B cell (primary cell): ENCODE measurements at regions not wholly inside any gene's neighbourhood (a gene's known extent, or its start where the extent isn't known, plus 50 kb on each side); places are given as distances from the start of the nearest gene placed in this dataset.

ENCODE experiments used
- ATAC-seq: fragments of 200-7000 bp; cut with Tn5 transposase; one replicate; pipeline ENCODE4 v1.10.0; 2021; ENCODE audit warnings: low read depth, mild to moderate bottlenecking, moderate number of reproducible peaks, moderate library complexity
- CTCF ChIA-PET: fragments of 350-600 bp; sonication (Branson Sonifier 250); formaldehyde crosslinking; loops from one replicate; lab custom pipeline; 2021; ENCODE audit warnings: antibody characterized with exemption, inconsistent platforms; lab: Charles Lee
- POLR2A ChIA-PET: fragments of 350-600 bp; sonication (Branson Sonifier 250); formaldehyde crosslinking; loops from one replicate; lab custom pipeline; 2021; ENCODE audit warnings: antibody characterized with exemption; lab: Charles Lee
- DNase-seq: peaks from one replicate; pipeline ENCODE4 v3.0.0; 2013
- H2AFZ ChIP-seq: 2 replicates; pipeline ENCODE4 v1.6.1; 2012; ENCODE audit warnings: mild to moderate bottlenecking, low read depth, low read length; ENCODE audit not compliant: insufficient read depth, poor library complexity, severe bottlenecking
- H3K27ac ChIP-seq, 2 donors: 1 replicate in 1 of 2; 2 replicates in 1 of 2; pipeline ENCODE4 v1.5.1; 2012 to 2013; ENCODE audit warnings: low read length in 2 of 2, mild to moderate bottlenecking in 2 of 2, moderate library complexity in 1 of 2
- H3K27me3 ChIP-seq, 4 experiments: fragments of 200-600 bp in 1 of 4; sonication (generic) in 1 of 4; replicated peaks in 1 of 4; 1 replicate in 2 of 4; 2 replicates in 2 of 4; pipeline versions ENCODE4 v1.6.1 to v1.7.0; 2013 to 2016; ENCODE audit warnings: low read length in 3 of 4, mild to moderate bottlenecking in 2 of 4, mixed read lengths in 1 of 4, moderate library complexity in 1 of 4; ENCODE audit not compliant: insufficient read depth in 4 of 4, control insufficient read depth in 3 of 4; ENCODE audit errors: control extremely low read depth in 1 of 4
- H3K36me3 ChIP-seq, 2 experiments: replicated peaks in 1 of 2; 1 replicate in 1 of 2; 2 replicates in 1 of 2; pipeline versions ENCODE4 v1.6.1 to v1.7.1; 2013; ENCODE audit warnings: low read length in 1 of 2; ENCODE audit not compliant: insufficient read depth in 2 of 2, control insufficient read depth in 1 of 2; ENCODE audit errors: control extremely low read depth in 1 of 2, extremely low read depth in 1 of 2
- H3K4me1 ChIP-seq, 2 donors: fragments of 200-600 bp in 1 of 2; sonication (generic) in 1 of 2; 1 replicate in 1 of 2; 2 replicates in 1 of 2; pipeline versions ENCODE4 v1.5.1 to v1.6.1; 2013 to 2017; ENCODE audit warnings: low read length in 2 of 2; ENCODE audit not compliant: control insufficient read depth in 2 of 2, insufficient read depth in 2 of 2
- H3K4me2 ChIP-seq: replicated peaks from 2 replicates; pipeline ENCODE3; 2012; ENCODE audit warnings: mild to moderate bottlenecking, low read depth, low read length; ENCODE audit not compliant: poor library complexity, severe bottlenecking
- H3K4me3 ChIP-seq, 5 experiments: fragments of 200-600 bp in 1 of 5; sonication (generic) in 1 of 5; 1 replicate in 3 of 5; 2 replicates in 2 of 5; pipeline versions ENCODE4 v1.5.1 to v1.7.0; 2011 to 2016; ENCODE audit warnings: low read length in 4 of 5, mild to moderate bottlenecking in 4 of 5, low read depth in 2 of 5, control low read depth in 1 of 5, moderate library complexity in 1 of 5; ENCODE audit not compliant: insufficient read depth in 1 of 5; ENCODE audit errors: control extremely low read depth in 1 of 5, extremely low read depth in 1 of 5
- H3K79me2 ChIP-seq: fragments of 200-600 bp; sonication (generic); one replicate; pipeline ENCODE4 v1.6.0; 2016; ENCODE audit warnings: low read length; ENCODE audit not compliant: control insufficient read depth, insufficient read depth
- H3K9ac ChIP-seq: fragments of 200-600 bp; sonication (generic); 2 replicates; pipeline ENCODE4 v1.6.1; 2017; ENCODE audit warnings: mild to moderate bottlenecking, low read length, moderate library complexity
- H3K9me3 ChIP-seq, 3 donors: one replicate each; pipeline versions ENCODE4 v1.6.1 to v1.7.1; 2013; ENCODE audit warnings: low read length in 2 of 3; ENCODE audit not compliant: control insufficient read depth in 2 of 3, insufficient read depth in 1 of 3; ENCODE audit errors: control extremely low read depth in 1 of 3
- H4K20me1 ChIP-seq: 2 replicates; pipeline ENCODE4 v1.6.0; 2012; ENCODE audit warnings: mild to moderate bottlenecking, low read length; ENCODE audit not compliant: insufficient read depth, control insufficient read depth, poor library complexity, severe bottlenecking
- H3K27ac Mint-ChIP-seq: one replicate; pipeline ENCODE4 v1.8.0; 2021; ENCODE audit warnings: mixed read lengths
- H3K27me3 Mint-ChIP-seq: one replicate; pipeline ENCODE4 v1.8.0; 2021; ENCODE audit warnings: mixed read lengths
- H3K4me1 Mint-ChIP-seq: one replicate; pipeline ENCODE4 v1.8.0; 2021; ENCODE audit warnings: mixed read lengths
- H3K4me3 Mint-ChIP-seq: one replicate; pipeline ENCODE4 v1.8.0; 2021; ENCODE audit warnings: mixed read lengths
- H3K9me3 Mint-ChIP-seq: one replicate; pipeline ENCODE4 v1.8.0; 2022; ENCODE audit warnings: mixed read lengths; ENCODE audit not compliant: insufficient read depth
- EZH2 ChIP-seq: IDR thresholded peaks from 2 replicates; pipeline ENCODE4 v1.6.1; 2012; ENCODE audit warnings: borderline replicate concordance, low read depth, mild to moderate bottlenecking, moderate library complexity, low read length; ENCODE audit not compliant: insufficient read depth, poor library complexity, severe bottlenecking
- WGBS: methylation state at CpG from one replicate; pipeline ENCODE4 v1.1.5; 2013; ENCODE audit warnings: missing lambda C conversion rate; ENCODE audit not compliant: insufficient coverage; 5-methylcytosine and 5-hydroxymethylcytosine counted together
- intact Hi-C: fragments of 100-400 bp; cut with micrococcal nuclease; formaldehyde crosslinking; loops from one replicate; pipeline ENCODE4 v1.10.0; 2022
- TF ChIP-seq, protein P1 (sequence below): fragments of 200-600 bp; IDR thresholded peaks from one replicate; pipeline ENCODE4 v1.8.0; 2022; ENCODE audit warnings: antibody characterized with exemption, mild to moderate bottlenecking

DNA sequence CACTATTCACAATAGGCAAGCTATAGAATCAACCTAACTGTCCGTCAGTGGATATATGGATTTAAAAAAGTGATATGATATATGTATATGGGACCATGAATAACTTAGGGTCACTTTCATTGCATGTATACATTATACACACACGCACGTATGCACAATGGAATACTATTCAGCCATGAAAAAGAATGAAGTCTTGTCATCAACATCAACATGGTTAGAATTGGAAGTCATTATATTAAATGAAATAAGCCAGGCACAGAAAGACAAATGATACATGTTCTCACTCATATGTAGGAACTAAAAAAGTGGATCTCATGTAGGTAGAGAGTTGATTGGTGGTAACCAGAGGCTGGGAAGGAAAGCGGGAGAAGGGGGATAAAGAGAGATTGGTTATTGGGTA is 234.3 kb downstream of the VRK1 start:
- POLR2A ChIA-PET = no interaction called here
- ATAC-seq (no peak), DNase-seq (no peak)
- WGBS = no CpG with 5 or more reads among the region's 4 CpGs
- no peak overlapping the region for H2AFZ ChIP-seq
- CTCF ChIA-PET = no interaction called here
- H3K36me3 ChIP-seq = no peaks in the 10 kb centered on the region
- Mint-ChIP-seq H3K27me3 (peaks cover 56% of the 10 kb centered on the region), H3K9me3 (no peaks in the 10 kb centered on the region), H3K4me3 (no peak overlapping the region), H3K27ac (no peak overlapping the region), H3K4me1 (peaks cover 12% of the 10 kb centered on the region)
- TF ChIP-seq, protein P1, sequence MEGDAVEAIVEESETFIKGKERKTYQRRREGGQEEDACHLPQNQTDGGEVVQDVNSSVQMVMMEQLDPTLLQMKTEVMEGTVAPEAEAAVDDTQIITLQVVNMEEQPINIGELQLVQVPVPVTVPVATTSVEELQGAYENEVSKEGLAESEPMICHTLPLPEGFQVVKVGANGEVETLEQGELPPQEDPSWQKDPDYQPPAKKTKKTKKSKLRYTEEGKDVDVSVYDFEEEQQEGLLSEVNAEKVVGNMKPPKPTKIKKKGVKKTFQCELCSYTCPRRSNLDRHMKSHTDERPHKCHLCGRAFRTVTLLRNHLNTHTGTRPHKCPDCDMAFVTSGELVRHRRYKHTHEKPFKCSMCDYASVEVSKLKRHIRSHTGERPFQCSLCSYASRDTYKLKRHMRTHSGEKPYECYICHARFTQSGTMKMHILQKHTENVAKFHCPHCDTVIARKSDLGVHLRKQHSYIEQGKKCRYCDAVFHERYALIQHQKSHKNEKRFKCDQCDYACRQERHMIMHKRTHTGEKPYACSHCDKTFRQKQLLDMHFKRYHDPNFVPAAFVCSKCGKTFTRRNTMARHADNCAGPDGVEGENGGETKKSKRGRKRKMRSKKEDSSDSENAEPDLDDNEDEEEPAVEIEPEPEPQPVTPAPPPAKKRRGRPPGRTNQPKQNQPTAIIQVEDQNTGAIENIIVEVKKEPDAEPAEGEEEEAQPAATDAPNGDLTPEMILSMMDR = no peak
- TF ChIP-seq EZH2 = no peak
- no peak overlapping the region for H3K9ac ChIP-seq
- H3K79me2 ChIP-seq = no peaks in the 10 kb centered on the region
- H3K27ac ChIP-seq = no peak overlapping the region
- H3K9me3 ChIP-seq = peaks cover 0 to 17% (median 6%) of the 10 kb centered on the region in 3 donors
- peaks cover 7 to 9% of the 10 kb centered on the region in 2 donors for H3K4me1 ChIP-seq
- peaks cover 0 to 38% (median 17%) of the 10 kb centered on the region in 4 experiments for H3K27me3 ChIP-seq
- intact Hi-C loops = no loop called here
- no peak overlapping the region for H3K4me3 ChIP-seq
- no peak overlapping the region for H3K4me2 ChIP-seq
- H4K20me1 ChIP-seq = no peaks in the 10 kb centered on the region

DNA sequence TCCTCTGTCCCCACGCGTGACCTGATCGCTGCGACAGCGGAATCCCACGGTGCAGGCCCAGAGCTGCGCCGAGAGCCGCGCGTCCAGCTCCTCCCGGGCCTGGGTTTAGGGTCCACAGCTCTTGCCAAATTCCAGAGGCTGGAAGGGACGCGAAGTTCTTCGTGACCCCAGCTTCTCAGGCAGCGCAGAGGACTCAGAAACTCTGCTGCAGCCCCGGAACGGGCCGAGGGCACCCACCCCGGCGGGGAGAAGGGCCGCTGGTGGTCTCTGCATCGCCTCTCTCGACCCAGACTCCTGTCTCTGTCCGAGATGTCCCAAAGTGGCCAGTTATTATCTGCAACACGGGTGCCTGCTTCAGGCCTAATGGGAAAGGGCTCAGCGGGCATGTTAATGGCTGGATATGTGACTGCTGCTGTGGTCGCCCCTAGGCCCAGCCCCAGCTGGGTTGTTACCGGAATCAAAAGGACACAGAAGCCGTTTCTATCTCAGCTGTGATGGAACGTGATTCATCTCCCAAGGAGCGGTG is 236.4 kb downstream of the VRK1 start:
- no peaks in the 10 kb centered on the region for H3K79me2 ChIP-seq
- Mint-ChIP-seq H3K4me3 (peak overlapping the region; percentile 40), H3K9me3 (peaks cover 4% of the 10 kb centered on the region), H3K4me1 (peaks cover 12% of the 10 kb centered on the region), H3K27me3 (peaks cover 54% of the 10 kb centered on the region), H3K27ac (no peak overlapping the region)
- H3K9ac ChIP-seq = peak overlapping the region; percentile 28
- H3K4me2 ChIP-seq = peak overlapping the region; percentile 67
- ChIA-PET POLR2A (no interaction called here), CTCF (no interaction called here)
- no peak for ATAC-seq
- H3K9me3 ChIP-seq = peaks cover 0 to 21% (median 8%) of the 10 kb centered on the region in 3 donors
- H3K4me3 ChIP-seq = peak overlapping the region in 3 of 5 experiments; percentile 33 to 46 (median 36)
- 34% methylated on average over 32 of the region's 32 CpGs for WGBS
- peaks cover 7 to 9% of the 10 kb centered on the region in 2 donors for H3K4me1 ChIP-seq
- H2AFZ ChIP-seq = peak overlapping the region; percentile 50
- H4K20me1 ChIP-seq = no peaks in the 10 kb centered on the region
- H3K27me3 ChIP-seq = peaks cover 0 to 37% (median 15%) of the 10 kb centered on the region in 4 experiments
- no peak overlapping the region for H3K27ac ChIP-seq
- no peaks in the 10 kb centered on the region for H3K36me3 ChIP-seq
- no peak for DNase-seq
- intact Hi-C loops = no loop called here
- no peak for TF ChIP-seq EZH2
- TF ChIP-seq, protein P1 = no peak
